Uterus (tissue), 2 donors: ENCODE measurements at regions not wholly inside any gene's neighbourhood (a gene's known extent, or its start where the extent isn't known, plus 50 kb on each side); places are given as distances from the start of the nearest gene placed in this dataset.

Source experiments
- CTCF ChIP-seq, 4 experiments: fragments of 200-600 bp in 2 of 4; fragments of 450-650 bp in 2 of 4; sonication (generic) in 2 of 4; IDR thresholded peaks; one replicate each; pipeline ENCODE4 v1.5.1; 2016 to 2019; ENCODE audit warnings: antibody characterized with exemption in 4 of 4, mild to moderate bottlenecking in 2 of 4, moderate library complexity in 1 of 4
- POLR2A ChIP-seq, 2 donors: fragments of 450-650 bp; IDR thresholded peaks; one replicate each; pipeline ENCODE4 v1.6.1; 2016; ENCODE audit warnings: antibody characterized with exemption in 2 of 2, mild to moderate bottlenecking in 1 of 2, moderate library complexity in 1 of 2

- TF ChIP-seq CTCF (IDR thresholded peaks at IDR 0.05) (no peak), POLR2A (IDR thresholded peaks at IDR 0.05) (no peak)
Observed at GRCh38 chrX:125150231-125150630, 169.4 kb upstream of the TEX13C start.
